C4-2B (cell line): ENCODE measurements at regions not wholly inside any gene's neighbourhood (a gene's known extent, or its start where the extent isn't known, plus 50 kb on each side); places are given as distances from the start of the nearest gene placed in this dataset.

Source experiments
- H3K27ac ChIP-seq: fragments of 450-650 bp; 2 replicates; pipeline ENCODE4 v1.5.1; 2017
- CTCF ChIP-seq: fragments of 450-650 bp; conservative IDR thresholded peaks from 2 replicates; pipeline ENCODE4 v1.5.1; 2017; ENCODE audit warnings: mild to moderate bottlenecking
- ZFX ChIP-seq: fragments of 450-650 bp; IDR thresholded peaks from 2 replicates; pipeline ENCODE4 v1.6.1; 2017

- H3K27ac ChIP-seq: no peak overlapping the region
- no peak for TF ChIP-seq CTCF
Observed at GRCh38 chr1:94654459-94654858, 112.9 kb upstream of the F3 start.

- no peak overlapping the region for H3K27ac ChIP-seq
- no peak for TF ChIP-seq CTCF
- no peak for TF ChIP-seq ZFX
Observed at GRCh38 chr1:94654031-94654430, 112.5 kb upstream of the F3 start.

GRCh38 chr1:94653454-94653853 is 111.9 kb upstream of the F3 start:
- no peak overlapping the region for H3K27ac ChIP-seq
- TF ChIP-seq CTCF (no peak), ZFX (no peak)

GRCh38 chr1:94651076-94651475 is 109.5 kb upstream of the F3 start:
- no peak for TF ChIP-seq ZFX
- no peak for TF ChIP-seq CTCF
- H3K27ac ChIP-seq: no peak overlapping the region

GRCh38 chr1:94650301-94650700 is 108.7 kb upstream of the F3 start:
- no peak overlapping the region for H3K27ac ChIP-seq
- TF ChIP-seq CTCF: no peak
- no peak for TF ChIP-seq ZFX

GRCh38 chr1:94648225-94649007 is 106.9 kb upstream of the F3 start:
- H3K27ac ChIP-seq: no peak overlapping the region
- TF ChIP-seq ZFX: no peak
- TF ChIP-seq CTCF: no peak

GRCh38 chr1:94646786-94647555 is 105.4 kb upstream of the F3 start:
- no peak overlapping the region for H3K27ac ChIP-seq
- TF ChIP-seq CTCF (no peak), ZFX (no peak)
